GM12872 (cell line): ENCODE measurements at regions not wholly inside any gene's neighbourhood (a gene's known extent, or its start where the extent isn't known, plus 50 kb on each side); places are given as distances from the start of the nearest gene placed in this dataset.

Experiments
- CTCF ChIP-seq: IDR thresholded peaks from 3 replicates; pipeline ENCODE4 v1.5.1; 2011; ENCODE audit warnings: low read depth, mild to moderate bottlenecking, low read length, moderate library complexity; ENCODE audit not compliant: insufficient read depth

GRCh38 chr5:89676634-89677033 lies 732.9 kb downstream of the CETN3 start:
- no peak for TF ChIP-seq CTCF

GRCh38 chr5:89673019-89673418 lies 736.5 kb downstream of the CETN3 start:
- TF ChIP-seq CTCF, result no peak

- TF ChIP-seq CTCF, result no peak
These were observed 740.7 kb downstream of the CETN3 start for GRCh38 chr5:89668821-89669220.

- TF ChIP-seq CTCF, result no peak
These were observed 747.1 kb downstream of the CETN3 start for GRCh38 chr5:89662499-89662898.

- no peak for TF ChIP-seq CTCF
These were observed 755.9 kb upstream of the MEF2C start for GRCh38 chr5:89638871-89639270.

GRCh38 chr5:89628876-89629635 lies 746.1 kb upstream of the MEF2C start:
- TF ChIP-seq CTCF, result no peak

- TF ChIP-seq CTCF, result no peak
These were observed 733.0 kb upstream of the MEF2C start for GRCh38 chr5:89615839-89616518.
